Motor neuron (in vitro differentiated cells): ENCODE measurements at regions not wholly inside any gene's neighbourhood (a gene's known extent, or its start where the extent isn't known, plus 50 kb on each side); places are given as distances from the start of the nearest gene placed in this dataset.
A peak's percentile ranks its signal among the peaks of the same experiment; 100 is the strongest.

Experiments
- ATAC-seq, 8 experiments: fragments of 200-7000 bp; cut with Tn5 transposase; replicated peaks in 6 of 8; 2 replicates each; pipeline ENCODE4 v1.8.0; 2021; ENCODE audit warnings: mild to moderate bottlenecking in 8 of 8, moderate library complexity in 8 of 8
- H3K27ac ChIP-seq, 2 donors: fragments of 250-450 bp; sonication (Bioruptor Pico); 2 replicates each; pipeline ENCODE4 v1.9.0; 2021; ENCODE audit warnings: antibody characterized with exemption in 2 of 2, mild to moderate bottlenecking in 2 of 2, moderate library complexity in 1 of 2
- H3K4me1 ChIP-seq, 2 donors: fragments of 250-450 bp; sonication (Bioruptor Pico); replicated peaks in 1 of 2; 2 replicates each; pipeline ENCODE4 v1.6.1; 2021; ENCODE audit warnings: antibody characterized with exemption in 2 of 2, mild to moderate bottlenecking in 2 of 2, moderate library complexity in 1 of 2
- H3K4me3 ChIP-seq, 5 donors: fragments of 250-450 bp; sonication (Bioruptor Pico); 2 replicates each; pipeline ENCODE4 v1.9.0; 2021; ENCODE audit warnings: antibody characterized with exemption in 5 of 5, mild to moderate bottlenecking in 5 of 5, moderate library complexity in 4 of 5
- WGBS, 10 experiments: fragments of 450-650 bp; shearing (Covaris generic); methylation state at CpG; one replicate each; pipeline ENCODE4 v1.0.0; 2022; 5-methylcytosine and 5-hydroxymethylcytosine counted together
- in situ Hi-C, 9 experiments: fragments of 400-800 bp; cut with MboI; loops; one replicate each; pipeline ENCODE4 v1.15.0; 2021; ENCODE audit warnings: low sequenced_read_pairs in 9 of 9, low pct_unique_long_range_greater_than_20kb in 2 of 9; ENCODE audit not compliant: unreplicated experiment in 9 of 9

- in situ Hi-C loops, result loop anchor here in 1 of 9 experiments (25.0 kb wide), 1 partner anchor 136 kb away; no protein-coding TSS in a partner anchor
- WGBS, 10 experiments, result 40 to 100% (median 92%) methylated on average over 1 of the region's 1 CpG; no CpG with 5 or more reads in 6 of the 10 experiments
- ATAC-seq, result no peak
- Histone ChIP-seq H3K27ac (no peak overlapping the region), H3K4me1 (peaks cover 39 to 44% of the 10 kb centered on the region in 2 donors), H3K4me3 (no peak overlapping the region)
Observed at GRCh38 chr2:205898744-205899143, 187.2 kb downstream of the INO80D start.

- 0 to 90% (median 46%) methylated on average over 1 to 7 of the region's 9 CpGs; no CpG with 5 or more reads in 1 of the 10 experiments for WGBS, 10 experiments
- peak; percentile 86 to 98 (median 89) for ATAC-seq
- peaks cover 32 to 35% of the 10 kb centered on the region in 2 donors for H3K4me1 ChIP-seq
- peak overlapping the region in 1 of 2 donors; percentile 6 for H3K27ac ChIP-seq
- H3K4me3 ChIP-seq, result no peak overlapping the region
- in situ Hi-C loops, result loop anchor here in 1 of 9 experiments (25.0 kb wide), 1 partner anchor 134 kb away; no protein-coding TSS in a partner anchor
Observed at GRCh38 chr2:205895981-205896655, 189.9 kb downstream of the INO80D start.

- H3K4me3 ChIP-seq, result no peak overlapping the region
- in situ Hi-C loops, result loop anchor here in 1 of 9 experiments (25.0 kb wide), 1 partner anchor 130 kb away; no protein-coding TSS in a partner anchor
- peak overlapping the region in 1 of 2 donors; percentile 19 for H3K27ac ChIP-seq
- no peak for ATAC-seq
- H3K4me1 ChIP-seq, result peaks cover 37 to 41% of the 10 kb centered on the region in 2 donors
- WGBS, 10 experiments, result 53 to 88% (median 77%) methylated on average over 3 to 14 of the region's 17 CpGs; no CpG with 5 or more reads in 2 of the 10 experiments
Observed at GRCh38 chr2:205892665-205893259, 193.2 kb downstream of the INO80D start.

GRCh38 chr2:205892251-205892655, 193.7 kb downstream of the INO80D start:
- in situ Hi-C loops, result loop anchor here in 1 of 9 experiments (25.0 kb wide), 1 partner anchor 130 kb away; no protein-coding TSS in a partner anchor
- WGBS, 10 experiments, result 0 to 71% (median 15%) methylated on average over 1 to 10 of the region's 10 CpGs
- Histone ChIP-seq H3K4me3 (no peak overlapping the region), H3K27ac (peak overlapping the region in 1 of 2 donors; percentile 19), H3K4me1 (peaks cover 37 to 41% of the 10 kb centered on the region in 2 donors)
- peak in 5 of 8 experiments; percentile 58 to 76 (median 75) for ATAC-seq

- WGBS, 10 experiments, result 63 to 100% (median 82%) methylated on average over 1 to 3 of the region's 3 CpGs; no CpG with 5 or more reads in 1 of the 10 experiments
- in situ Hi-C loops, result loop anchor here in 3 of 9 experiments (10.0 to 25.0 kb wide), 2 partner anchors 114 to 127 kb away; no protein-coding TSS in a partner anchor
- no peak overlapping the region for H3K4me3 ChIP-seq
- H3K4me1 ChIP-seq, result peaks cover 31 to 32% of the 10 kb centered on the region in 2 donors
- ATAC-seq, result peak in 5 of 8 experiments; percentile 54 to 90 (median 89)
- H3K27ac ChIP-seq, result peak overlapping the region; percentile 40 to 53
Observed at GRCh38 chr2:205889114-205889513, 196.9 kb downstream of the INO80D start.

GRCh38 chr2:205887637-205888036, 198.3 kb downstream of the INO80D start:
- ATAC-seq, result no peak
- Histone ChIP-seq H3K27ac (no peak overlapping the region), H3K4me3 (no peak overlapping the region), H3K4me1 (peaks cover 26 to 29% of the 10 kb centered on the region in 2 donors)
- WGBS, 10 experiments, result 26 to 97% (median 84%) methylated on average over 3 to 10 of the region's 10 CpGs; no CpG with 5 or more reads in 3 of the 10 experiments
- in situ Hi-C loops, result loop anchor here in 3 of 9 experiments (10.0 to 25.0 kb wide), 2 partner anchors 113 to 125 kb away; no protein-coding TSS in a partner anchor

GRCh38 chr2:205885492-205886099, 200.4 kb downstream of the INO80D start:
- Histone ChIP-seq H3K4me3 (no peak overlapping the region), H3K4me1 (peaks cover 18 to 24% of the 10 kb centered on the region in 2 donors), H3K27ac (no peak overlapping the region)
- peak in 5 of 8 experiments; percentile 25 to 100 (median 98) for ATAC-seq
- WGBS, 10 experiments, result 31 to 100% (median 79%) methylated on average over 3 to 19 of the region's 23 CpGs; no CpG with 5 or more reads in 2 of the 10 experiments
- in situ Hi-C loops, result loop anchor here in 3 of 9 experiments (10.0 to 25.0 kb wide), 2 partner anchors 111 to 123 kb away; no protein-coding TSS in a partner anchor

GRCh38 chr2:205883965-205884364, 201.7 kb downstream of the NRP2 start:
- Histone ChIP-seq H3K4me3 (no peak overlapping the region), H3K27ac (no peak overlapping the region), H3K4me1 (peaks cover 18 to 24% of the 10 kb centered on the region in 2 donors)
- ATAC-seq, result no peak
- 58 to 84% (median 75%) methylated on average over 1 to 4 of the region's 4 CpGs; no CpG with 5 or more reads in 4 of the 10 experiments for WGBS, 10 experiments
- in situ Hi-C loops, result loop anchor here in 3 of 9 experiments (10.0 to 25.0 kb wide), 2 partner anchors 109 to 122 kb away; no protein-coding TSS in a partner anchor

- Histone ChIP-seq H3K27ac (no peak overlapping the region), H3K4me3 (no peak overlapping the region), H3K4me1 (peaks cover 19 to 28% of the 10 kb centered on the region in 2 donors)
- in situ Hi-C loops, result loop anchor here in 3 of 9 experiments (10.0 to 25.0 kb wide), 2 partner anchors 108 to 121 kb away; no protein-coding TSS in a partner anchor
- 28 to 100% (median 56%) methylated on average over 2 to 6 of the region's 6 CpGs; no CpG with 5 or more reads in 1 of the 10 experiments for WGBS, 10 experiments
- ATAC-seq, result no peak
Observed at GRCh38 chr2:205882806-205883425, 200.6 kb downstream of the NRP2 start.

GRCh38 chr2:205880048-205880447, 197.7 kb downstream of the NRP2 start:
- Histone ChIP-seq H3K4me3 (no peak overlapping the region), H3K27ac (no peak overlapping the region), H3K4me1 (peaks cover 24 to 39% of the 10 kb centered on the region in 2 donors)
- WGBS, 10 experiments, result 88 to 100% (median 100%) methylated on average over 1 to 4 of the region's 4 CpGs; no CpG with 5 or more reads in 2 of the 10 experiments
- in situ Hi-C loops, result loop anchor here in 3 of 9 experiments (10.0 to 25.0 kb wide), 2 partner anchors 105 to 118 kb away; no protein-coding TSS in a partner anchor
- ATAC-seq, result no peak

- Histone ChIP-seq H3K4me3 (no peak overlapping the region), H3K4me1 (peaks cover 18 to 35% of the 10 kb centered on the region in 2 donors), H3K27ac (peak overlapping the region in 1 of 2 donors; percentile 67)
- WGBS, 10 experiments, result 15 to 80% (median 63%) methylated on average over 1 to 20 of the region's 22 CpGs; no CpG with 5 or more reads in 2 of the 10 experiments
- ATAC-seq, result peak in 5 of 8 experiments; percentile 6 to 71 (median 54)
- in situ Hi-C loops, result loop anchor here in 1 of 9 experiments (25.0 kb wide), 1 partner anchor 117 kb away; no protein-coding TSS in a partner anchor
Observed at GRCh38 chr2:205878999-205879762, 196.9 kb downstream of the NRP2 start.
